IMR-90 (cell line): ENCODE measurements at regions not wholly inside any gene's neighbourhood (a gene's known extent, or its start where the extent isn't known, plus 50 kb on each side); places are given as distances from the start of the nearest gene placed in this dataset.
"Not testable (repeated sequence)": the region's sequence is repeated elsewhere in the genome, so short reads cannot be mapped to it uniquely, and the experiment has no call there.

Source experiments
- BHLHE40 ChIP-seq: fragments of 150-350 bp; IDR thresholded peaks from 2 replicates; pipeline ENCODE4 v1.6.1; 2016; ENCODE audit warnings: mild to moderate bottlenecking, low read depth, low read length
- CEBPB ChIP-seq: IDR thresholded peaks from 2 replicates; pipeline ENCODE4 v1.6.1; 2012; ENCODE audit warnings: low read depth, low read length, improper control_type of control experiment
- CTCF ChIP-seq: conservative IDR thresholded peaks from 2 replicates; pipeline ENCODE4 v1.5.1; 2012; ENCODE audit warnings: mild to moderate bottlenecking, low read depth, low read length, improper control_type of control experiment
- FOS ChIP-seq: fragments of 150-350 bp; IDR thresholded peaks from 2 replicates; pipeline ENCODE4 v1.6.1; 2016; ENCODE audit warnings: low read depth, low read length
- MXI1 ChIP-seq: IDR thresholded peaks from 2 replicates; pipeline ENCODE4 v1.6.1; 2012; ENCODE audit warnings: low read depth, mild to moderate bottlenecking, low read length, moderate library complexity, borderline replicate concordance
- POLR2A ChIP-seq: IDR thresholded peaks from 2 replicates; pipeline ENCODE4 v1.6.1; 2012; ENCODE audit warnings: mild to moderate bottlenecking, low read depth, low read length
- RAD21 ChIP-seq: IDR thresholded peaks from 2 replicates; pipeline ENCODE4 v1.6.1; 2012; ENCODE audit warnings: low read length, improper control_type of control experiment
- RCOR1 ChIP-seq: IDR thresholded peaks from 2 replicates; pipeline ENCODE4 v1.6.1; 2012; ENCODE audit warnings: mild to moderate bottlenecking, low read length, improper control_type of control experiment; ENCODE audit not compliant: insufficient replicate concordance
- SMC3 ChIP-seq: fragments of 150-350 bp; IDR thresholded peaks from 2 replicates; pipeline ENCODE4 v1.6.1; 2016; ENCODE audit warnings: low read depth, mild to moderate bottlenecking, antibody characterized with exemption, low read length, moderate library complexity
- USF2 ChIP-seq: fragments of 150-350 bp; IDR thresholded peaks from 2 replicates; pipeline ENCODE4 v1.6.1; 2017; ENCODE audit warnings: mild to moderate bottlenecking, antibody characterized with exemption, low read length, low read depth

GRCh38 chr7:150039061-150039460 lies 165.3 kb downstream of the ATP6V0E2 start:
- not testable (repeated sequence) for TF ChIP-seq CTCF, POLR2A, SMC3, USF2, BHLHE40, RAD21, FOS, MXI1, RCOR1, CEBPB
